Body of pancreas (tissue), 4 donors: ENCODE measurements at regions not wholly inside any gene's neighbourhood (a gene's known extent, or its start where the extent isn't known, plus 50 kb on each side); places are given as distances from the start of the nearest gene placed in this dataset.

Source experiments
- CTCF ChIP-seq, 7 experiments: fragments of 450-650 bp in 4 of 7; fragments of 200-600 bp in 3 of 7; sonication (generic) in 3 of 7; IDR thresholded peaks; one replicate each; pipeline ENCODE4 v1.5.1; 2016 to 2019; ENCODE audit warnings: antibody characterized with exemption in 7 of 7
- POLR2A ChIP-seq, 3 donors: fragments of 450-650 bp; IDR thresholded peaks; one replicate each; pipeline ENCODE4 v1.6.1; 2016; ENCODE audit warnings: antibody characterized with exemption in 3 of 3, mild to moderate bottlenecking in 2 of 3

- TF ChIP-seq CTCF (IDR thresholded peaks at IDR 0.05) (no peak), POLR2A (IDR thresholded peaks at IDR 0.05) (no peak)
Observed at GRCh38 chr13:84702174-84702573, 819.9 kb upstream of the SLITRK1 start.
